ENCODE measurements at regions not wholly inside any gene's neighbourhood (a gene's known extent, or its start where the extent isn't known, plus 50 kb on each side); places are given as distances from the start of the nearest gene placed in this dataset.

- Histone ChIP-seq H2AFZ (ENCODE audit: low read depth, low read length) (no peak overlapping the region), H3K27ac (ENCODE audit: insufficient read depth, low read depth, low read length) (no peak overlapping the region), H3K9me1 (replicated peaks; ENCODE audit: control insufficient read depth, extremely low read depth, insufficient read depth, low read length) (no peaks in the 10 kb centered on the region), H3K79me2 (ENCODE audit: control insufficient read depth, insufficient read depth, low read length) (no peaks in the 10 kb centered on the region), H3K9ac (replicated peaks; ENCODE audit: extremely low read depth, insufficient read depth, low read length) (no peak overlapping the region), H3K9me3 (replicated peaks; ENCODE audit: control insufficient read depth, insufficient read depth, low read length) (no peaks in the 10 kb centered on the region), H3K36me3 (ENCODE audit: control insufficient read depth in 2 of 2, extremely low read depth in 1 of 2, insufficient read depth in 2 of 2, low read length in 2 of 2) (no peaks in the 10 kb centered on the region), H4K20me1 (replicated peaks; ENCODE audit: control insufficient read depth, extremely low read depth, insufficient read depth, low read length) (no peaks in the 10 kb centered on the region), H3K27me3 (ENCODE audit: control insufficient read depth in 2 of 2, insufficient read depth in 2 of 2, low read length in 2 of 2) (no peaks in the 10 kb centered on the region), H3K4me1 (ENCODE audit: control insufficient read depth, extremely low read depth, insufficient read depth, low read length) (peaks cover 15% of the 10 kb centered on the region), H3K4me2 (ENCODE audit: insufficient read depth, low read length) (peak overlapping the region; percentile 20), H3K4me3 (replicated peaks in 1 of 3; ENCODE audit: insufficient read depth in 1 of 3, low read depth in 1 of 3, low read length in 3 of 3) (no peak overlapping the region)
- no peak for FAIRE-seq
- ChIA-PET CTCF (interaction anchor here (1.1 to 2.4 kb wide), 2 partner anchors 19 to 125 kb away, joined by 5 to 10 read pairs; no protein-coding TSS in a partner anchor), POLR2A (no interaction called here)
- intact Hi-C loops (cut with micrococcal nuclease): no loop called here
- dilution Hi-C loops (cut with MboI; ENCODE audit: extremely low pct_ligation_motif_present, low sequenced_read_pairs): no loop called here
- no TSS peak for BruUV-seq (replicated peaks)
- no peak for TF ChIP-seq POLR2AphosphoS5 (IDR thresholded peaks at IDR 0.05; ENCODE audit: insufficient read depth, low read depth, low read length)
- TF ChIP-seq EZH2 (IDR thresholded peaks at IDR 0.05; ENCODE audit: borderline replicate concordance, low read depth, low read length, severe bottlenecking): no peak
- TF ChIP-seq FOS (IDR thresholded peaks at IDR 0.05; ENCODE audit: borderline replicate concordance, insufficient read depth, low read length): peak; percentile 40
- peak; percentile 53 for TF ChIP-seq GATA2 (IDR thresholded peaks at IDR 0.05; ENCODE audit: insufficient read depth, insufficient read length, low read depth, low read length)
- no peak for TF ChIP-seq POLR2A (IDR thresholded peaks at IDR 0.05; ENCODE audit: low read depth, low read length)
- no peak for DNase-seq (ENCODE audit: low read depth, low spot score)
Measured at GRCh38 chr6:16961577-16961976, 140.3 kb upstream of the STMND1 start.

GRCh38 chr6:16959789-16960188, 142.1 kb upstream of the STMND1 start:
- Histone ChIP-seq H3K9me1 (replicated peaks; ENCODE audit: control insufficient read depth, extremely low read depth, insufficient read depth, low read length) (no peaks in the 10 kb centered on the region), H3K4me2 (ENCODE audit: insufficient read depth, low read length) (no peak overlapping the region), H3K79me2 (ENCODE audit: control insufficient read depth, insufficient read depth, low read length) (no peaks in the 10 kb centered on the region), H3K4me1 (ENCODE audit: control insufficient read depth, extremely low read depth, insufficient read depth, low read length) (peaks cover 15% of the 10 kb centered on the region), H2AFZ (ENCODE audit: low read depth, low read length) (no peak overlapping the region), H4K20me1 (replicated peaks; ENCODE audit: control insufficient read depth, extremely low read depth, insufficient read depth, low read length) (no peaks in the 10 kb centered on the region), H3K27me3 (ENCODE audit: control insufficient read depth in 2 of 2, insufficient read depth in 2 of 2, low read length in 2 of 2) (no peaks in the 10 kb centered on the region), H3K9me3 (replicated peaks; ENCODE audit: control insufficient read depth, insufficient read depth, low read length) (no peaks in the 10 kb centered on the region), H3K4me3 (replicated peaks in 1 of 3; ENCODE audit: insufficient read depth in 1 of 3, low read depth in 1 of 3, low read length in 3 of 3) (no peak overlapping the region), H3K9ac (replicated peaks; ENCODE audit: extremely low read depth, insufficient read depth, low read length) (no peak overlapping the region), H3K36me3 (ENCODE audit: control insufficient read depth in 2 of 2, extremely low read depth in 1 of 2, insufficient read depth in 2 of 2, low read length in 2 of 2) (no peaks in the 10 kb centered on the region), H3K27ac (ENCODE audit: insufficient read depth, low read depth, low read length) (no peak overlapping the region)
- DNase-seq (ENCODE audit: low read depth, low spot score) (peak; percentile 9), FAIRE-seq (no peak)
- CTCF ChIA-PET: interaction anchor here (1.0 to 1.7 kb wide), 2 partner anchors 127 to 628 kb away, joined by 3 to 5 read pairs; no protein-coding TSS in a partner anchor
- intact Hi-C loops (cut with micrococcal nuclease): no loop called here
- BruUV-seq (replicated peaks): no TSS peak
- no peak for TF ChIP-seq POLR2AphosphoS5 (IDR thresholded peaks at IDR 0.05; ENCODE audit: insufficient read depth, low read depth, low read length)
- no peak for TF ChIP-seq POLR2A (IDR thresholded peaks at IDR 0.05; ENCODE audit: low read depth, low read length)
- TF ChIP-seq GATA2 (IDR thresholded peaks at IDR 0.05; ENCODE audit: insufficient read depth, insufficient read length, low read depth, low read length): no peak
- TF ChIP-seq MAX (IDR thresholded peaks at IDR 0.05; ENCODE audit: insufficient read depth, insufficient read length): no peak
- TF ChIP-seq JUN (IDR thresholded peaks at IDR 0.05; ENCODE audit: borderline replicate concordance, insufficient read depth, insufficient read length, low read depth): no peak
- TF ChIP-seq FOS (IDR thresholded peaks at IDR 0.05; ENCODE audit: borderline replicate concordance, insufficient read depth, low read length): no peak
- TF ChIP-seq MYC (IDR thresholded peaks at IDR 0.05; ENCODE audit: low read depth, low read length): no peak
- no peak for TF ChIP-seq CTCF (IDR thresholded peaks at IDR 0.05; ENCODE audit: extremely low read depth in 1 of 2, insufficient read depth in 1 of 2, low read depth in 1 of 2, low read length in 2 of 2)
- POLR2A ChIA-PET: no interaction called here
- dilution Hi-C loops (cut with MboI; ENCODE audit: extremely low pct_ligation_motif_present, low sequenced_read_pairs): no loop called here

Data from endothelial cell of umbilical vein (primary cell).